HG03460 (cell line): ENCODE measurements at regions not wholly inside any gene's neighbourhood (a gene's known extent, or its start where the extent isn't known, plus 50 kb on each side); places are given as distances from the start of the nearest gene placed in this dataset.
"Not testable (repeated sequence)": the region's sequence is repeated elsewhere in the genome, so short reads cannot be mapped to it uniquely, and the experiment has no call there.

Experiments
- ATAC-seq: cut with Tn5 transposase; IDR thresholded peaks from one replicate; pipeline ENCODE4 v1.9.1; 2021; ENCODE audit not compliant: unreplicated experiment

DNA sequence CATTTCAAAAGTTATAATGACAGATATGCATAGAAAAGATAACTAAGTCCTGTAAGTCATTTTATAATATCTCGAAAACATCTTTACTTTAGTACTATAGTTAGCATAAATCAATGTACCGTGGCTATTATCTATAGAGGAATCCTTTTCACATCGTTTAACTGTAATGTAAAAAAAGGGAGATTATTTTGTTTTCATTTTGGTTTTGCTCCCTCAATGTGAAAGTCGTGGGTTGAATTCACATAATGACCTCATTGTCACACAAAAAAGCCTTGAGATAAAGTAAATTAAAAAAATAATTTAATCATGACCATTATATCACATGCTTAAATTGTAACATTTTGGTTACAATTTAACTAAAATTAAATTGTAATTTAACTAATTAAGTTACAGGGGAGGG lies 560.5 kb upstream of the POT1 start:
- no peak for ATAC-seq

DNA sequence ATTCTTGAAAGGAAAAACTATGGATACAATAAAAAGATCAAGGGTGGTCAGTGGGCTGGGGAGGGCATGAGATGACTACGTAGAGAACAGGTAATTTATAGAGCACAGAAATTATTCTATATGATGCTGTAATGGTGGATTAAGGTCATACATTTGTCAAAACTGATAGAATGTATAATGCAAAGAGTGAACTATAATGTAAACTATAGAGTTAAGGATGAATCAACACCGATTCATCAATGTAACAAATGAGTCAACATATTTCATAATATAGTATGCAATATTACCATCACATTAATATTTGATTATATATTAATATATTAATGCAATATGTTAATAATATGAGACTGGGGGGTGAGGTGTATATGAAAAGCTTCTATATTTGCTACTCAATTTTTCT lies 555.6 kb upstream of the POT1 start:
- ATAC-seq = no peak

DNA sequence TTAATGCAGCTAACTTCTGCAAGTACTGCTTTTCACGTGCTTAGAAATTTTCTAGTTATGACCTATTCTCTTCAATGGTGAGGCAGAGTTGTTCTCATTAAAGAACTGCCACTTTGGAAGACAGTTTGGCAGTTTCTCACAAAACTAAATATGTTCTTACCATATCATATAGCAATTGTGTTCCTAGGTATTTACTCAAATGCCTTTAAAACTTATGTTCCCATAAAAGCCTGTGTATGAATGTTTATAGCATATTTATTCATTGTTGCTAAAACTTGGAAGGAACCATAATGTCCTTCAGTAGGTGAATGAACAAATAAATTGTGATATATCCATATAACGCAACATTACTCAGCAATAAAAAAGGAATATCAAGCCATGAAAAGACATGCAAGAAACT lies 555.1 kb upstream of the POT1 start:
- no peak for ATAC-seq

DNA sequence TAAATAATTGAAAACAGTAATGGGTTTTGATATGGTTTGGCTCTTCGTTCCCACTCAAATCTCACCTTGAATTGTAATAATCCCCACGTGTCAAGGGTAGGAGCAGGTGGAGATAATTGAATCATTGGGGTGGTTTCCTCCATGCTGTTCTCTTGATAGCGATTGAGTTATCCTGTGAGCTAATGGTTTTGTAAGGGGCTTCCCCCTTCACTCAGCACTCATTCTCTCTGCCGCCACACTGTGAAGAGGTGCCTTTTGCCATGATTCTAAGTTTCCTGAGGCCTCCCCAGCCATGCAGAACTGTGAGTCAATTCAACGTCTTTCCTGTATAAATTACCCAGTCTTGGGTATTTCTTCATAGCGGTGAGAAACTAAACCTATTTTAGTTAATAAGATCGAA lies 551.7 kb upstream of the POT1 start:
- no peak for ATAC-seq

DNA sequence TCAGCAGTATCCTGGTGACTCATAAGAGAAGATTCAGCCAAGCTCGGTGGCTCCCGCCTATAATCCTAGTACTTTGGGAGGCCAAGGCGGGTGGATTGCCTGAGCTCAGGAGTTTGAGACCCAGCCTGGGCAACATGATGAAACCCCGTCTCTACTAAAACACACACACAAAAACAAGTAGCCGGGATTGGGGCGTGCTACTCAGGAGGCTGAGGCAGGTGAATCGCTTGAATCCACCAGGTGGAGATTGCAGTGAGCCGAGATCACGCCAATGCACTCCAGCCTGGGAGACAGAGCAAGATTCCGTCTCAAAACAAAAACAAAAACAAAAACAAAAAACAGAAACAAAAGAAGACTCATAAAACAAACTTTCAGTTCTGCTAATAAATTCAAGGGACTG lies 551.1 kb upstream of the POT1 start:
- ATAC-seq = no peak

DNA sequence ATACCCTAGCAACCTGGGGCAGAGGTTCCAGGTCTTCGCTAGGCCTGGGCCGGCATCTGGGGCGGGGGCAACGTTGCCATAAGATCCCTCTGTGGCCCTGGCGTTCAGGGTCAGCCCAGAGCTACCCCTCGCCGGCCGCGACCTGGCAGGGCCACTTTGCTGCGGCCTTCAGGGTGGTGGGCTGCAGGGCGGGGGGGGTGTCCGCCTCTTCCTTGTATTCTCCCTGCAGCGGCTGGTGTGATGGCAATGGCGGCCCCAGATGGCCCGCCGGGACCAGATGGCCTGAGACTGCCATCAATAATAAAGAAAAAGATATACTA lies 539.2 kb upstream of the POT1 start:
- no peak for ATAC-seq

DNA sequence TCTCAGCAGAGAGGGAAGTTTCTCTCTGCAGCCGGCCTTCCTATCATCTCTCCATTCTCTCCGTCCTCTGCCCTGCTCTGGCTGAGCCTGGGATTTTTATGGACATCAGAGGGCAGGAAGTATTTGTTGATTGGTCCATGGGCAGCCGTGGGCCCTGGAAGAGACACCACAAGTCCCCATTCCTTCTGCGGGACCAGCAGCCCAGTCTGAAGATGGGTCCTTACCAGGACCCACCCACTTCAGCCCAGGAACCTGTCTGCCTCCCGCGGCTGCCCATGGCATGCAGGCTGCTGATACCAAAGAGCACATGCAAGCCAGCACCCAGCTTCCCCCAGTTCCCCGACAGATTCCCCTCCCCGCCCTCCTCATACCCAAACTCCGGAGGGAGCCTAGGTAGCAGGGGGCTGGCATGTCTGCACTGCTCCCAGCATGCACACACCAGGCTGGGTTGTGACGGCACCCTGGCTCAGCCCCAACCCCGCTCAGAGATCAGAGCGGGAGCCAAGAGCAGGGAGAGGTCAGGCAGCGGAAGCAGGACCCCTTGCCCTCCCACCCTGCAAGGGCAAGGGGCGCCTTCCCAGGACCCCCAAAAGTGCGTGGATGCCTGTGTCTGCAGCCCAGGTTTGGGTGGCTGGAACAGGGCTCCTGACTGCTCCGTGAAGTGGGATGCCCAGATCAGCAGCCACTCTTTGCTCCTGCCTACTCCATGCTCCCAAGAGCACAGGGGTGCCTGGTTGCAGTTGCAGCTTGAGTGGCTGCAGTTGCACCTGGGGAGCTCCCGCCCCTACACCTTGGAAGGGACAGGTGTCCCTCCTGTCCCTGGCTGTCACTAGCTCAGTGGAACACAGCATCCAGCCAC lies 538.6 kb upstream of the POT1 start:
- no peak for ATAC-seq

DNA sequence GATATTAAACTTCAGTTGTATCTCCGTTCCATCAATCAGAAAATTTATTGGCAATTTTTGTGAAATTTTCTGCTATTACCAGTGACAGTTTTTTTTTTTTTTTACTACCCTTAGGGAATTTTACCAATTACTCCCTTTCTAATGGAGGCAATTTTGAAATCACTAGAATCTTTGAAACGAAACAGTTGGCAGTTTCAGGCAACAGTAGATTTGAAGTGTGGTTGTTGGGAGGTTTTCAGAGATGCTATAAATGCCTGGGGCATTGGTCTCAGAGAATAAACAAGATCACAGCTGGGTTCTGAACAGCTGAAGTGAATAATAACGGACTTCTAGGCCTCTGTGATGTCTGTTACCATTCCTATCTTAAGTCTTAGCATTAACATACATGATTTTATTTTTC lies 535.9 kb upstream of the POT1 start:
- ATAC-seq = no peak

DNA sequence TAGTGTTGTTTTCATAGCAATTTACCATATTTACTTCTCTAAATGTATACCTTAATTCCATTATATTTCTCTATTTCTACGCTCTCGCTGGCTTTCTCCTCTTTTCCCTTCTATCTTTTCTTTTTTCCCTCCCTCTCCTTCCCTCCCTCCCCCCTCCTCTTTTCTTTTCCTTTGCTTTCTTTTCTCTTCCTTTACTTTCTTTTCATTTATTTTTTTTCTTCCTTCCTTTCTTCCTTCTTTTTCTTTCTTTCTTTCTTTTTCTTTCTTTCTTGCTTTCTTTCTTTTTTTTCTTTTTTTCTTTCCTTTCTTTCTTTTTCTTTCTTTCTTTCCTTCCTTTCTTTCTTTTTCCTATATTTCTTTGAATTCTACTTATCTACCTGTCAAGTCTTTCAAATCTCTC lies 533.0 kb upstream of the POT1 start:
- ATAC-seq = no peak

DNA sequence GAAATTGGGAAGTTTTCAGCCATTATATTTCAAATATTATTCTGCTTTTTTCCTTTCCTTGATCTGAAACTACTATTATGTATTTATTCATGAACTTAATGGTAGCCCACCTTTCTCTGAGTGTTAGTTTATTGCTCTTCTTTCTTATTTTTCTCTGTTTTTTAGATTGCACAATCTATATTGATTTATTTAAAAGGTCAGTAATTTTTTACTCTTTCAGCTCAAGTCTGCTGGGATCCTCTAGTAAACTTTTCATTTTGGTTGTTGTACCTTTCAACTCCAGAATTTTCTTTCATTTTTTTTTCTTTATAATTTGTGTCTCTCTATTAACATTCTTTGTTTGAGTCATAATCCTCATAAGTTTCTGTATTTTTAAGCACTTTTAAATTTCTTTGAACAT lies 529.4 kb upstream of the POT1 start:
- no peak for ATAC-seq

DNA sequence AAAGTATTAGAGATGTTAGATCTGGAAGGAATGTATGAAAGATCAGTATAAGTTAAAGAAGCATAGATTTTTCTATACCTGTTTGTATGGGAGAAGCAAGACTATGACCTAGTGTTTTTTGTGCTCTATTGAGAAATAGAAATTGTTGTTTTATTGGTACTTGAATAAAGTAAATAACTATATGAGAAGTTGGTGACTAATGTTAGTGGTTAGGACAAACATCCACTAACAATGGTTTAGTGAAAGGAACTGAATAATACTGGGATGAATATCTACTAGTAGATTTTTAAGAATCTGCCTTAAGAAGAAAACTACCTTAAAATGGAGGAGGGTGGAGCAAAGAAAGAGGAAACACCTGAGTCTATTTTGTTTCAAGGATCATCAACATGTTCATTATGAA lies 521.1 kb upstream of the POT1 start:
- no peak for ATAC-seq

DNA sequence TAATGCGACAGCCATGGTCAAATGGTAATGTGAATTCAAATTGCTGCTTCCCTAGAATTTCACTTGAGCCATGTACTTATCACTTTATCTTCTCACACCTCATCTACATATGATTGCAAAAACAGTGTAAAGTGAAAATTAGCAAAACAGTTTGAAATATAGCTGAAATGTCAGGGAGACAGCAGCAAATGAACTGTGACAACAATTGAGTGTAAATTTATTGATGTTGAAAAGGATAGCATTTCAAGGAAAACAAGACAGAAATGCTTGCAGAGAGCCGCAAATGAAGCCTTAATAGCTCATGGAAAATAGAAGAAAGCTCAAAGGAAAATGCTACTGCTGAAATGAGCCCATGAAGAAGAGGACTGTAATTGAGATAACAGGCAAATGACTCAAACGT lies 516.2 kb upstream of the POT1 start:
- no peak for ATAC-seq

DNA sequence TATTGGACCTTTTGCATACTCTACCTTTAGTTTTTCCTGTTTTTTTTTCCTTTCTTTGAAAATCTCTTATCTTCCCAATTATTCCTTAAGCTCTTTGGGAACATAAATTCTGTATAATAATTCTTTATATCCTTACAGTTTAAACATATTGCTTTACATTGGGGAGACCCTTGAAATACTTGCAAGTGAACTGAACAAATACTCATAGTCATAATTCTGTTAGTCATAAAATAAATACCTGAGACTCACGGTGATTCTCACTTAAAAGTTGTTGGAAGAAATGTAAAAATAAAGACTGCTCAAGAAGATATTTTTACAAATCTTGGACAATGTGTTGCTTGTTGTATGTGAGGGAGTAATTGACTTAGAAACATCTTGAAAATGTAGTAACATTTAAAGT lies 515.2 kb upstream of the POT1 start:
- no peak for ATAC-seq

DNA sequence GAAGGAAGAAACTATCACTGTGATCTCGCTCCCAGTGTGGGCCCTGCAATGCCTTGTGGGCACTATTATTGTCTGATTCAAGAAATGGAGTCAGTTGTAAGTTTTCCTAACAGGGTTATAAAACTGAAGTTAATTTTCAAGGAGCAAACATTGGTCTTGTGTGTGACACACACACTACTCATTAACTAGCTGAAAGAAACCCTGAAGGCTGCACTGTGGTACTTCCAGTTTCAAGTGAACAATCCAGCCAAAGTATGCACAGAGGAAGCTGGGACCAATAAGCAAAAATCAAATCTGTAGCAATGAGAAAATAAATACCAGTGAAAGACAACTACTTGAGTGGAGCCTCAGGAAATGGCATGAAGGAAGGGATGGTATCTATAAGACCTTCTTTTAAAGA lies 506.6 kb upstream of the POT1 start:
- ATAC-seq = no peak

DNA sequence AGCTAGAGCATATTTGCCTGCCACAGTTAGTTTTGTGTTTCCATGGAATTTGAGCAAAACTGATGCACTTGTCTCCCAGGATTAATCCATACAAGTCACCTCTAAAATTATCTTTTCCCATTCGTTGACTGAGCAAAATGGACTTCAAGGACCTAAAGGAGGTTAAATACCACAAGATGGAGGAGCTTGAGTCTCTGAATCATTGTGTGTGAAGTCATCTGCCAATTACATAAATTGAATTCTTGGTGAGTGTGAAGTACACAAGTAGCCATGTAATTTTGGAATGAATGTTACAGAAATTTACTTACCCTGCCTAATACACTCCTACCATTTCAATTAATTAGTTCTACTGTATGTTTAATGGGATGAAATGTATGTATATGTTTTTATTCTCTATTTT lies 501.7 kb upstream of the POT1 start:
- no peak for ATAC-seq

DNA sequence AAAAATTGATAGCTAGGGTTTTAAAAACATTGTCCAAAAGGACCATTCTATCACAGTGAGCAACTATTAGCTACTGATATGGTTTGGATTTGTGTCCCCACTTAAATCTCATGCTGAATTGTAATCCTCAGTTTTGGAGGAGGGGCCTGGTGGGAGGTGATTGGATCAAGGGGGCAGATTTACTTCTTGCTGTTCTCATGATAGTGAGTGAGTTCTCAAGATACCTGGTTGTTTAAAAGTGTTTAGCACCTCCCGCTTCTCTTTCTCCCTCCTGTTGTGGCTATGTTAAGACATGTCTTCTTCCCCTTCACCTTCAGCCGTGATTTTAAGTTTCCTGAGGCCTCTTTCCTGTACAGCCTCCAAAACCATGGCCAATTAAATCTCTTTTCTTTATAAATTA lies 500.4 kb upstream of the POT1 start:
- ATAC-seq = no peak

DNA sequence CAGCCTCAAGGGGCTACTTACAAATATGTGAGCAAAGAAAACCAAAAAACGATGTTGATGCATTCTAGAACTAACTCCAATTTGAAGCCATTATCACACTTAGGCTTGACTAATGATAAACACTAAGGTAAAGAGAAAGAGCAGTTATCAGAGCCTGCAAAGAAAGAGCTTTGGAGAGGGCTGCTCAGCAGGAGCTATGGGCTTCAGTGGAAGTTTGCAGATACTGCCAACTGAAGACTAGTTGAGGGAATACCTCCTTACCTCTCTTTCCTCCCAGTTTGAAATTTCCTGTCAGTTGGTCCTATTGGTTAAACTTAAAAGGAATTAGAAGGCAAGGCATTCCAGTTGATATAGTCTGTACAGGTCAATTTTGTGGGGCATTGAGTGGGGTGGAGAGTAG lies 498.1 kb upstream of the POT1 start:
- ATAC-seq = no peak

DNA sequence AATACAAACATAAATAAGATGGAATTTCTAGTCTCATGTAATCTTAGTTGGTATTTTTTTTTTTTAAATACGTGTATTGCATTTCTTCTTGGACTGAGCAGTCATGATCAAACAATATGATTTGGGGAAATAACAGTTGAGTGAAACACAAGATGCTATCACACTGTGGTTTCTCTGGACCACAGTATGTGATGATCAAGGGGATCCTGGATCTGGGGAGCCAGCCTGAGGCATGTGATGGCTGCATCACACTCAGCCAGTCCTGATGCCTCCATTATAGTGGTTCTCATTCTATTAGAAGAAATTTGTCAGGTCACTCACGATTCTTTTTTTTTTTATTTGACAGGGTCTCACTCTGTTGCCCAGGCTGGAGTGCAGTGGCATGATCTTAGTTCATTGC lies 495.9 kb upstream of the POT1 start:
- ATAC-seq = no peak

DNA sequence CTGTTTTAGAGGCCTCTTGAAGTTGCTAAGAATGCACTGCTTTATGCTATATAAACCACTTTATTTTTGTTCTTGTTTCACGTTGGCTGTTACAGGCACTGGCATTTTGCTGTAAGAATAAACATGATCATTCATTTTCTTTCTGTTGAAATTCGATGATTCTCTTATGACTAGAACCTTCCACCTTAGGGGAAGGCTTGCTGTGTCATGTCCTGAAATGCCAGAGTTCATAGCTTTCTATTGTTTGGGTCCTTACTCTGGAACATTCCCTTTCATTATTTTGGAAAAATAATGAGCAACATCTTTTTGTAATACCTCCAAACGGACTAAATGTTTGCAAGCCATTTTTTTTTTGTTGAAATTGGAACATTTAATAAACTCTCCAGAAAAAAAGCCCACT lies 495.1 kb upstream of the POT1 start:
- no peak for ATAC-seq

DNA sequence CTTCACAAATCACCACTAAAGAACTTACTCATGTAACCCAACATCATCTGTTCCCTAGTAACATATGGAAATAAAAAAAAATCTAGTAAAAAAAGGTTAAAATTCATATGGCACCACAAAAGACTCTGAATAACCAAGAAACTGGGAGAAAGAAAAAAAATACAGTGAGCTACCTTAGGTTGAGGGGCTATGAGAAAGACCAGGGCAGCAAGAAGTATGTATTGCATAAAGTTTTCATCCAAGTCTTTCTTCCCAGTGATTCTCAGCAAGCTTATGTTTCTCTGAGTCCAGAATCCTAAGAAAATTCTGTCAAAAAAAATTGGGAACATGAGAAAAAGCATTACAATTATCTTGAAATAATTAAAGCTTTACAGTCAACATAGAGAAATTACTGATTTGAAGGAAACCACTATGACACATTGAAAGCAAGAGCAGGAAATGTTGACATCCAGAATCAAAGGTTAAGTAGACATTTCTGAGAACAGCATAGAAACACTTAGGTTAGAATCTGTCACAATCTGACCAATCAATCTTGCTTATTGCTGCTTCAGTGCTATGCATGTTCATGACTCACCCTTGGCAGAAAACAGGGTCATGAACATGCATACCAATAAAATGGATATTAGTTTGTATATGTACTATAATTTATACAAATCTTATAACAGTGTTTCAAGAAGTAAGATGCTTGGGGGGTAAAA lies 494.0 kb upstream of the POT1 start:
- no peak for ATAC-seq

DNA sequence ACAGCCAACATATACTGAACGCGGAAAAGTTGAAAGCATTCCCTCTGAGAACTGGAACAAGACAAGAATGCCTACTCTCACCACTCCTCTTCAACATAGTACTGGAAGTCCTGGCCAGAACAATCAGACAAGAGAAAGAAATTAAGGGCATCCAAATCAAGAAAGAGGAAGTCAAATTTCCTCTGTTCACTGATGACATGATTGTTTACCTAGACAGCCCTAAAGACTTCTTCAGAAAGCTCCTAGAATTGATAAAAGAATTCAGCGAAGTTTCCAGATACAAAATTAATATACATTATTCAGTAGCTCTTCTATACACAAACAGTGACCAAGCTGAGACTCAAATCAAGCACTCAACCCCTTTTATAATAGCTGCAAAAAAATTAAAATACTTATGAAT lies 491.8 kb upstream of the POT1 start:
- not testable (repeated sequence) for ATAC-seq

DNA sequence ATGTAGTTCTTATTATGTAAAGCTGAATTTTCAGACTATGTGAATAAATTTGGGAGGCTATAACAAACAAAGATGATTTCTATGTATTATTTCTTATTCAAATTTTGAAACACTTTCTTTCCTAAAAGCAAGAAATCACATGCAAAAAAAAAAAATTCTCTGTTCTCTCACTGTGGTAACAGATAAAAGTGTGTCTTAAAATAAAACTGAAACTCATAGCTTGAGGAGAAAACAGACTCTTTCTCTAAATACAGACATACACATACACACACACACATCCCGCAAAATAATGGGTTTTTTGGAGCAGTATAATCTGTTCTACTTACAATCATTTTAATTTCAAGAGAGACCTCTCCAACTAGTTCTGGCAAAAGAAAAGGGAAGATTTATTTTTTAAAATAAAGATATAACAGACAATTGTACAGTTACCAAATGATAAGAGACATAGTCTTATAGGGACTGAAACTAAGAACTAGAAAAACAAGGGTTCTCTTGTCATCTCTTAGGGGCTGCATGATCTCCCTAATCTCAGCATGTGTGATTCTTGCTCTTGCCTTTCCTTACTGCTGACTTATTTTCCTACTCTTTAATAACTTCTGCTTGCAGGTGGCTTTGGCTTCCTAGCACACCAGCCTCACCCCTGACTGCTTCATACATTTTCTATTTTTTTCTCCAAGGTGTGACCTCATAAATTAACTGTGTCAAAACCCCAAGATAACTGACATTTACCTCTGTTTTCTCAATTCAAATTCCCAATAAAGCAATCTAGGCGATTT lies 483.5 kb upstream of the POT1 start:
- no peak for ATAC-seq
